H1 (cell line): ENCODE measurements at regions not wholly inside any gene's neighbourhood (a gene's known extent, or its start where the extent isn't known, plus 50 kb on each side); places are given as distances from the start of the nearest gene placed in this dataset.

Experiments used
- CBX8 ChIP-seq: fragments of 300-800, 300-1000 bp; sonication (generic); IDR thresholded peaks from 2 replicates; pipeline ENCODE4 v1.7.1; 2016; ENCODE audit warnings: low read depth, low read length, borderline replicate concordance
- KDM4A ChIP-seq: IDR thresholded peaks from one replicate; pipeline ENCODE4 v1.7.1; 2012; ENCODE audit warnings: low read depth, mild to moderate bottlenecking, moderate library complexity, low read length, inconsistent platforms; ENCODE audit not compliant: severe bottlenecking
- RNF2 ChIP-seq: fragments of 200-900, 300-1000 bp; sonication (generic); IDR thresholded peaks from 2 replicates; pipeline ENCODE4 v1.7.1; 2016; ENCODE audit warnings: borderline replicate concordance, low read depth, mild to moderate bottlenecking, antibody characterized with exemption, low read length; ENCODE audit not compliant: poor library complexity, severe bottlenecking; ENCODE audit errors: missing control alignments
- TF ChIP-seq, protein P1 (sequence below): fragments of 300-600 bp; sonication (generic); IDR thresholded peaks from 2 replicates; pipeline ENCODE4 v1.7.1; 2012; ENCODE audit warnings: low read length, moderate library complexity, mild to moderate bottlenecking, inconsistent platforms; ENCODE audit not compliant: insufficient replicate concordance

DNA sequence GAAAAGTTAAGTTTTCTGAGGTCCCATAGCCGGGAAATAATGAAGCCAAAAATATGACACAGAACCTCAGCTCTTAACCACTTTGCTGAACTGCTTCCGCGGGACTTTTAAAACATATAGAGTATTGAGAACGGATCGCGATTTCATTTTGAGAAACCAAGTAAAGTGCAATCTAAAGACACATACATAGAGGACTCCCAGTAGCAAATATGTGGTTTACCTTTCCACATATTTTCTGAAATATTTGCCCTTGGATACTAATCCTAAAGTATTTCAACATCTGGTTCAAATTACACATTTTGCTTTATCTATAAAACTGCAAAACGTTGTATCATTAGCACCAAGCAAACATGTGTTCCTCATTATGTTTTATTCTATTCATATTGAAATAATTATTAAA, 776.5 kb downstream of the ROBO2 start (continued):
- TF ChIP-seq KDM4A (no peak), RNF2 (no peak), CBX8 (no peak)
- TF ChIP-seq, protein P1, sequence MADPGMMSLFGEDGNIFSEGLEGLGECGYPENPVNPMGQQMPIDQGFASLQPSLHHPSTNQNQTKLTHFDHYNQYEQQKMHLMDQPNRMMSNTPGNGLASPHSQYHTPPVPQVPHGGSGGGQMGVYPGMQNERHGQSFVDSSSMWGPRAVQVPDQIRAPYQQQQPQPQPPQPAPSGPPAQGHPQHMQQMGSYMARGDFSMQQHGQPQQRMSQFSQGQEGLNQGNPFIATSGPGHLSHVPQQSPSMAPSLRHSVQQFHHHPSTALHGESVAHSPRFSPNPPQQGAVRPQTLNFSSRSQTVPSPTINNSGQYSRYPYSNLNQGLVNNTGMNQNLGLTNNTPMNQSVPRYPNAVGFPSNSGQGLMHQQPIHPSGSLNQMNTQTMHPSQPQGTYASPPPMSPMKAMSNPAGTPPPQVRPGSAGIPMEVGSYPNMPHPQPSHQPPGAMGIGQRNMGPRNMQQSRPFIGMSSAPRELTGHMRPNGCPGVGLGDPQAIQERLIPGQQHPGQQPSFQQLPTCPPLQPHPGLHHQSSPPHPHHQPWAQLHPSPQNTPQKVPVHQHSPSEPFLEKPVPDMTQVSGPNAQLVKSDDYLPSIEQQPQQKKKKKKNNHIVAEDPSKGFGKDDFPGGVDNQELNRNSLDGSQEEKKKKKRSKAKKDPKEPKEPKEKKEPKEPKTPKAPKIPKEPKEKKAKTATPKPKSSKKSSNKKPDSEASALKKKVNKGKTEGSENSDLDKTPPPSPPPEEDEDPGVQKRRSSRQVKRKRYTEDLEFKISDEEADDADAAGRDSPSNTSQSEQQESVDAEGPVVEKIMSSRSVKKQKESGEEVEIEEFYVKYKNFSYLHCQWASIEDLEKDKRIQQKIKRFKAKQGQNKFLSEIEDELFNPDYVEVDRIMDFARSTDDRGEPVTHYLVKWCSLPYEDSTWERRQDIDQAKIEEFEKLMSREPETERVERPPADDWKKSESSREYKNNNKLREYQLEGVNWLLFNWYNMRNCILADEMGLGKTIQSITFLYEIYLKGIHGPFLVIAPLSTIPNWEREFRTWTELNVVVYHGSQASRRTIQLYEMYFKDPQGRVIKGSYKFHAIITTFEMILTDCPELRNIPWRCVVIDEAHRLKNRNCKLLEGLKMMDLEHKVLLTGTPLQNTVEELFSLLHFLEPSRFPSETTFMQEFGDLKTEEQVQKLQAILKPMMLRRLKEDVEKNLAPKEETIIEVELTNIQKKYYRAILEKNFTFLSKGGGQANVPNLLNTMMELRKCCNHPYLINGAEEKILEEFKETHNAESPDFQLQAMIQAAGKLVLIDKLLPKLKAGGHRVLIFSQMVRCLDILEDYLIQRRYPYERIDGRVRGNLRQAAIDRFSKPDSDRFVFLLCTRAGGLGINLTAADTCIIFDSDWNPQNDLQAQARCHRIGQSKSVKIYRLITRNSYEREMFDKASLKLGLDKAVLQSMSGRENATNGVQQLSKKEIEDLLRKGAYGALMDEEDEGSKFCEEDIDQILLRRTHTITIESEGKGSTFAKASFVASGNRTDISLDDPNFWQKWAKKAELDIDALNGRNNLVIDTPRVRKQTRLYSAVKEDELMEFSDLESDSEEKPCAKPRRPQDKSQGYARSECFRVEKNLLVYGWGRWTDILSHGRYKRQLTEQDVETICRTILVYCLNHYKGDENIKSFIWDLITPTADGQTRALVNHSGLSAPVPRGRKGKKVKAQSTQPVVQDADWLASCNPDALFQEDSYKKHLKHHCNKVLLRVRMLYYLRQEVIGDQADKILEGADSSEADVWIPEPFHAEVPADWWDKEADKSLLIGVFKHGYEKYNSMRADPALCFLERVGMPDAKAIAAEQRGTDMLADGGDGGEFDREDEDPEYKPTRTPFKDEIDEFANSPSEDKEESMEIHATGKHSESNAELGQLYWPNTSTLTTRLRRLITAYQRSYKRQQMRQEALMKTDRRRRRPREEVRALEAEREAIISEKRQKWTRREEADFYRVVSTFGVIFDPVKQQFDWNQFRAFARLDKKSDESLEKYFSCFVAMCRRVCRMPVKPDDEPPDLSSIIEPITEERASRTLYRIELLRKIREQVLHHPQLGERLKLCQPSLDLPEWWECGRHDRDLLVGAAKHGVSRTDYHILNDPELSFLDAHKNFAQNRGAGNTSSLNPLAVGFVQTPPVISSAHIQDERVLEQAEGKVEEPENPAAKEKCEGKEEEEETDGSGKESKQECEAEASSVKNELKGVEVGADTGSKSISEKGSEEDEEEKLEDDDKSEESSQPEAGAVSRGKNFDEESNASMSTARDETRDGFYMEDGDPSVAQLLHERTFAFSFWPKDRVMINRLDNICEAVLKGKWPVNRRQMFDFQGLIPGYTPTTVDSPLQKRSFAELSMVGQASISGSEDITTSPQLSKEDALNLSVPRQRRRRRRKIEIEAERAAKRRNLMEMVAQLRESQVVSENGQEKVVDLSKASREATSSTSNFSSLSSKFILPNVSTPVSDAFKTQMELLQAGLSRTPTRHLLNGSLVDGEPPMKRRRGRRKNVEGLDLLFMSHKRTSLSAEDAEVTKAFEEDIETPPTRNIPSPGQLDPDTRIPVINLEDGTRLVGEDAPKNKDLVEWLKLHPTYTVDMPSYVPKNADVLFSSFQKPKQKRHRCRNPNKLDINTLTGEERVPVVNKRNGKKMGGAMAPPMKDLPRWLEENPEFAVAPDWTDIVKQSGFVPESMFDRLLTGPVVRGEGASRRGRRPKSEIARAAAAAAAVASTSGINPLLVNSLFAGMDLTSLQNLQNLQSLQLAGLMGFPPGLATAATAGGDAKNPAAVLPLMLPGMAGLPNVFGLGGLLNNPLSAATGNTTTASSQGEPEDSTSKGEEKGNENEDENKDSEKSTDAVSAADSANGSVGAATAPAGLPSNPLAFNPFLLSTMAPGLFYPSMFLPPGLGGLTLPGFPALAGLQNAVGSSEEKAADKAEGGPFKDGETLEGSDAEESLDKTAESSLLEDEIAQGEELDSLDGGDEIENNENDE, result no peak
